ENCODE measurements at regions not wholly inside any gene's neighbourhood (a gene's known extent, or its start where the extent isn't known, plus 50 kb on each side); places are given as distances from the start of the nearest gene placed in this dataset.

GRCh38 chr3:106125321-106125720 lies 256.5 kb upstream of the CBLB start:
- TF ChIP-seq CTCF (IDR thresholded peaks at IDR 0.05; ENCODE audit: partially characterized antibody, unreplicated experiment), result no peak
- Mint-ChIP-seq H3K4me3 (ENCODE audit: unreplicated experiment) (no peak overlapping the region), H3K4me1 (ENCODE audit: low read depth, unreplicated experiment) (peaks cover 10% of the 10 kb centered on the region), H3K27me3 (ENCODE audit: unreplicated experiment) (no peaks in the 10 kb centered on the region), H3K27ac (ENCODE audit: unreplicated experiment) (no peak overlapping the region), H3K36me3 (ENCODE audit: unreplicated experiment) (no peaks in the 10 kb centered on the region), H3K9me3 (ENCODE audit: unreplicated experiment) (no peaks in the 10 kb centered on the region)
- no peak for DNase-seq

GRCh38 chr3:106126067-106126845 lies 257.4 kb upstream of the CBLB start:
- DNase-seq, result no peak
- Mint-ChIP-seq H3K4me3 (ENCODE audit: unreplicated experiment) (no peak overlapping the region), H3K27me3 (ENCODE audit: unreplicated experiment) (no peaks in the 10 kb centered on the region), H3K36me3 (ENCODE audit: unreplicated experiment) (no peaks in the 10 kb centered on the region), H3K27ac (ENCODE audit: unreplicated experiment) (no peak overlapping the region), H3K9me3 (ENCODE audit: unreplicated experiment) (no peaks in the 10 kb centered on the region), H3K4me1 (ENCODE audit: low read depth, unreplicated experiment) (peaks cover 17% of the 10 kb centered on the region)
- no peak for TF ChIP-seq CTCF (IDR thresholded peaks at IDR 0.05; ENCODE audit: partially characterized antibody, unreplicated experiment)

- TF ChIP-seq CTCF (IDR thresholded peaks at IDR 0.05; ENCODE audit: partially characterized antibody, unreplicated experiment), result no peak
- H3K4me1 Mint-ChIP-seq (ENCODE audit: low read depth, unreplicated experiment), result peaks cover 17% of the 10 kb centered on the region
- no peak for DNase-seq
- H3K27ac Mint-ChIP-seq (ENCODE audit: unreplicated experiment), result no peak overlapping the region
- H3K4me3 Mint-ChIP-seq (ENCODE audit: unreplicated experiment), result no peak overlapping the region
- H3K36me3 Mint-ChIP-seq (ENCODE audit: unreplicated experiment), result no peaks in the 10 kb centered on the region
- no peaks in the 10 kb centered on the region for H3K27me3 Mint-ChIP-seq (ENCODE audit: unreplicated experiment)
- H3K9me3 Mint-ChIP-seq (ENCODE audit: unreplicated experiment), result peaks cover 2% of the 10 kb centered on the region
Measured at GRCh38 chr3:106126846-106127235, 258.0 kb upstream of the CBLB start.

- H3K4me1 Mint-ChIP-seq (ENCODE audit: low read depth, unreplicated experiment), result peaks cover 19% of the 10 kb centered on the region
Measured at GRCh38 chr3:106129939-106130338, 261.1 kb upstream of the CBLB start.

More at GRCh38 chr3:106129939-106130338, 261.1 kb upstream of the CBLB start:
- no peaks in the 10 kb centered on the region for H3K36me3 Mint-ChIP-seq (ENCODE audit: unreplicated experiment)
- no peak for DNase-seq
- no peak for TF ChIP-seq CTCF (IDR thresholded peaks at IDR 0.05; ENCODE audit: partially characterized antibody, unreplicated experiment)
- H3K27me3 Mint-ChIP-seq (ENCODE audit: unreplicated experiment), result no peaks in the 10 kb centered on the region
- H3K27ac Mint-ChIP-seq (ENCODE audit: unreplicated experiment), result no peak overlapping the region
- peaks cover 2% of the 10 kb centered on the region for H3K9me3 Mint-ChIP-seq (ENCODE audit: unreplicated experiment)
- H3K4me3 Mint-ChIP-seq (ENCODE audit: unreplicated experiment), result no peak overlapping the region

Measured in glutamatergic neuron (in vitro differentiated cells).